HepG2 (cell line): ENCODE measurements at regions not wholly inside any gene's neighbourhood (a gene's known extent, or its start where the extent isn't known, plus 50 kb on each side); places are given as distances from the start of the nearest gene placed in this dataset.

Experiments
- ATAC-seq: fragments of 200-7000 bp; cut with Tn5 transposase; 3 replicates; pipeline ENCODE4 v1.9.1; 2020; ENCODE audit warnings: mild to moderate bottlenecking, moderate library complexity
- BruUV-seq: library from RNA; stranded (reverse); fragments of 400-500 nt; replicated peaks from 2 replicates; lab custom pipeline; 2021; lab: Mats Ljungman, UMichigan
- CTCF ChIA-PET: fragments of 300-600 bp; formaldehyde crosslinking; extraction: SDS; loops from one replicate; lab custom pipeline; 2021; ENCODE audit warnings: low total read pairs, inconsistent platforms, low intra/inter-chr PET ratio; lab: Yijun Ruan, JAX
- POLR2A ChIA-PET: fragments of 350-600 bp; sonication (Branson Sonifier 250); formaldehyde crosslinking; loops from one replicate; lab custom pipeline; 2020; ENCODE audit warnings: antibody characterized with exemption, inconsistent platforms; lab: Yijun Ruan, JAX
- DNase-seq: peaks from one replicate; pipeline ENCODE4 v3.0.0-alpha.2; 2015; ENCODE audit warnings: low spot score
- FAIRE-seq: peaks from 3 replicates; lab custom pipeline; 2011; peaks lifted over from hg19 to GRCh38; lab: Jason Lieb, UNC
- H2AFZ ChIP-seq: one replicate; pipeline ENCODE4 v1.6.1; 2011; ENCODE audit warnings: low read length, inconsistent platforms
- H3K27ac ChIP-seq: fragments of 300-600 bp; 3 replicates; pipeline ENCODE4 v1.8.0; 2011; ENCODE audit warnings: mixed run types, mild to moderate bottlenecking, mixed read lengths, low read length, inconsistent platforms; ENCODE audit not compliant: insufficient read depth; ENCODE audit errors: extremely low read length
- H3K27me3 ChIP-seq, 2 experiments: fragments of 200-600 bp in 1 of 2; 2 replicates in 1 of 2; 3 replicates in 1 of 2; pipeline versions ENCODE4 v1.6.0 to v1.8.0; 2011; ENCODE audit warnings: low read length in 2 of 2, mild to moderate bottlenecking in 2 of 2, moderate library complexity in 2 of 2, inconsistent platforms in 1 of 2; ENCODE audit not compliant: insufficient read depth in 2 of 2, control insufficient read depth in 1 of 2
- H3K36me3 ChIP-seq, 2 experiments: fragments of 200-600 bp in 1 of 2; replicated peaks in 1 of 2; 2 replicates in 1 of 2; 3 replicates in 1 of 2; pipeline versions ENCODE4 v1.5.1 to v1.8.0; 2011; ENCODE audit warnings: low read length in 2 of 2, inconsistent platforms in 1 of 2; ENCODE audit not compliant: insufficient read depth in 2 of 2, control insufficient read depth in 1 of 2
- H3K4me1 ChIP-seq: 2 replicates; pipeline ENCODE4 v1.5.1; 2012; ENCODE audit warnings: low read length, inconsistent platforms; ENCODE audit not compliant: insufficient read depth
- H3K4me2 ChIP-seq: 2 replicates; pipeline ENCODE4 v1.6.0; 2011; ENCODE audit warnings: low read depth, low read length, inconsistent platforms
- H3K4me3 ChIP-seq, 3 experiments: fragments of 200-600 bp in 1 of 3; sonication (generic), shearing (Covaris generic) in 1 of 3; replicated peaks in 1 of 3; 2 replicates each; pipeline ENCODE4 v1.5.1; 2011 to 2016; ENCODE audit warnings: low read length in 3 of 3, inconsistent platforms in 2 of 3, low read depth in 2 of 3, mild to moderate bottlenecking in 2 of 3, control low read depth in 1 of 3, mixed read lengths in 1 of 3; ENCODE audit not compliant: insufficient read depth in 1 of 3
- H3K79me2 ChIP-seq: one replicate; pipeline ENCODE4 v1.6.1; 2011; ENCODE audit warnings: low read length, inconsistent platforms; ENCODE audit not compliant: insufficient read depth
- H3K9ac ChIP-seq: 2 replicates; pipeline ENCODE4 v1.6.0; 2011; ENCODE audit warnings: mild to moderate bottlenecking, low read depth, low read length, inconsistent platforms; ENCODE audit not compliant: insufficient read depth
- H3K9me3 ChIP-seq: 2 replicates; pipeline ENCODE4 v1.5.1; 2012; ENCODE audit warnings: mild to moderate bottlenecking, low read length
- H4K20me1 ChIP-seq: 2 replicates; pipeline ENCODE4 v1.6.0; 2011; ENCODE audit warnings: inconsistent platforms, mild to moderate bottlenecking, low read length, moderate library complexity; ENCODE audit not compliant: insufficient read depth
- BCLAF1 ChIP-seq: fragments of 450-650 bp; IDR thresholded peaks from 2 replicates; pipeline ENCODE4 v1.6.1; 2017; ENCODE audit warnings: mild to moderate bottlenecking
- DBP ChIP-seq: sonication (generic); formaldehyde crosslinking; IDR thresholded peaks from 2 replicates; pipeline ENCODE4 v1.4.0; 2020; ENCODE audit warnings: missing genetic modification reagents; ENCODE audit errors: not compliant biosample characterization
- EED ChIP-seq: sonication (generic); formaldehyde crosslinking; IDR thresholded peaks from 2 replicates; pipeline ENCODE4 v1.5.0; 2020; ENCODE audit warnings: mild to moderate bottlenecking, missing genetic modification reagents
- GATAD2A ChIP-seq: IDR thresholded peaks from 2 replicates; pipeline ENCODE4 v1.6.1; 2016
- HNRNPL ChIP-seq: fragments of 200-400 bp; formaldehyde crosslinking; IDR thresholded peaks from 2 replicates; pipeline ENCODE4 v1.6.1; 2017; ENCODE audit warnings: mild to moderate bottlenecking, low read depth, low read length
- KAT8 ChIP-seq: IDR thresholded peaks from 2 replicates; pipeline ENCODE4 v1.6.1; 2016; ENCODE audit warnings: missing genetic modification reagents, missing compliant biosample characterization
- MAZ ChIP-seq, 2 experiments: sonication (generic) in 1 of 2; formaldehyde crosslinking in 1 of 2; IDR thresholded peaks; 2 replicates each; pipeline versions ENCODE4 v1.5.0 to v1.6.1; 2012 to 2020; ENCODE audit warnings: low read depth in 2 of 2, mild to moderate bottlenecking in 2 of 2, borderline replicate concordance in 1 of 2, improper control_type of control experiment in 1 of 2, low read length in 1 of 2, missing genetic modification reagents in 1 of 2, moderate library complexity in 1 of 2
- MLLT10 ChIP-seq: sonication (generic); formaldehyde crosslinking; IDR thresholded peaks from 2 replicates; pipeline ENCODE4 v1.4.0; 2020; ENCODE audit warnings: missing genetic modification reagents
- PRPF4 ChIP-seq: fragments of 200-400 bp; formaldehyde crosslinking; IDR thresholded peaks from 2 replicates; pipeline ENCODE4 v1.6.1; 2016; ENCODE audit warnings: low read length, low read depth; ENCODE audit not compliant: poor library complexity, severe bottlenecking
- REPIN1 ChIP-seq: sonication (generic); formaldehyde crosslinking; IDR thresholded peaks from 2 replicates; pipeline ENCODE4 v1.8.0; 2022; ENCODE audit warnings: missing genetic modification reagents, low read depth, mild to moderate bottlenecking, borderline replicate concordance
- TEF ChIP-seq: sonication (generic); formaldehyde crosslinking; IDR thresholded peaks from 2 replicates; pipeline ENCODE4 v1.5.0; 2020; ENCODE audit warnings: missing genetic modification reagents
- ZBTB49 ChIP-seq: sonication (generic); formaldehyde crosslinking; IDR thresholded peaks from 2 replicates; pipeline ENCODE4 v1.4.0; 2020; ENCODE audit warnings: missing genetic modification reagents, borderline replicate concordance
- ZFX ChIP-seq: sonication (generic); formaldehyde crosslinking; IDR thresholded peaks from 2 replicates; pipeline ENCODE4 v1.4.0; 2020; ENCODE audit warnings: mild to moderate bottlenecking, low read depth, missing genetic modification reagents, moderate library complexity
- ZKSCAN5 ChIP-seq: sonication (generic); formaldehyde crosslinking; IDR thresholded peaks from 2 replicates; pipeline ENCODE4 v1.5.1; 2020; ENCODE audit warnings: mild to moderate bottlenecking, missing genetic modification reagents
- ZMYM4 ChIP-seq: sonication (generic); formaldehyde crosslinking; IDR thresholded peaks from 2 replicates; pipeline ENCODE4 v1.8.1; 2023; ENCODE audit warnings: mild to moderate bottlenecking, missing genetic modification reagents
- ZNF652 ChIP-seq: IDR thresholded peaks from 2 replicates; pipeline ENCODE4 v1.6.1; 2016; ENCODE audit warnings: low read depth, borderline replicate concordance
- ZNF703 ChIP-seq: sonication (generic); formaldehyde crosslinking; IDR thresholded peaks from 2 replicates; pipeline ENCODE4 v1.5.1; 2020; ENCODE audit warnings: missing genetic modification reagents, mild to moderate bottlenecking, moderate library complexity, borderline replicate concordance
- WGBS: methylation state at CpG from one replicate; pipeline ENCODE4 v1.1.6; 2017; ENCODE audit warnings: low lambda C conversion rate; 5-methylcytosine and 5-hydroxymethylcytosine counted together
- in situ Hi-C: cut with HindIII; loops from 2 replicates; pipeline ENCODE4 v1.10.0; 2017; ENCODE audit warnings: low pct_unique_long_range_greater_than_20kb; ENCODE audit not compliant: extremely low pct_ligation_motif_present
- intact Hi-C: fragments of 100-400 bp; cut with micrococcal nuclease; formaldehyde crosslinking; loops from one replicate; pipeline ENCODE4 v1.10.0; 2022; ENCODE audit not compliant: unreplicated experiment

GRCh38 chr10:28965937-28966336, 288.6 kb downstream of the BAMBI start:
- BruUV-seq, result no TSS peak
- no peaks in the 10 kb centered on the region; a peak in 1 of 5 replicates for H3K27me3 ChIP-seq
- no peaks in the 10 kb centered on the region for H3K36me3 ChIP-seq
- WGBS, result 62% methylated on average over 3 of the region's 3 CpGs
- ATAC-seq (no peak), FAIRE-seq (no peak), DNase-seq (no peak)
- POLR2A ChIA-PET, result no interaction called here
- H3K27ac ChIP-seq, result no peak overlapping the region
- no peak overlapping the region for H3K9ac ChIP-seq
- peaks cover 10% of the 10 kb centered on the region; the same call in 1 of the 2 replicates for H3K4me1 ChIP-seq
- no peaks in the 10 kb centered on the region for H3K9me3 ChIP-seq
- no peak overlapping the region for H2AFZ ChIP-seq
- intact Hi-C loops (no loop called here), in situ Hi-C loops (no loop called here)
- CTCF ChIA-PET, result no interaction called here
- no peak overlapping the region for H3K4me2 ChIP-seq
- no peaks in the 10 kb centered on the region for H3K79me2 ChIP-seq
- H4K20me1 ChIP-seq, result no peaks in the 10 kb centered on the region
- H3K4me3 ChIP-seq, result no peak overlapping the region
- TF ChIP-seq REPIN1 (CRISPR knock-in tag) (no peak), ZKSCAN5 (CRISPR knock-in tag) (no peak), ZNF652 (CRISPR knock-in tag) (no peak), PRPF4 (no peak), ZBTB49 (CRISPR knock-in tag) (no peak), ZNF703 (no peak), GATAD2A (CRISPR knock-in tag) (no peak), KAT8 (CRISPR knock-in tag) (no peak), ZFX (CRISPR knock-in tag) (no peak), MLLT10 (CRISPR knock-in tag) (no peak), ZMYM4 (CRISPR knock-in tag) (no peak), HNRNPL (no peak), DBP (CRISPR knock-in tag) (no peak), TEF (CRISPR knock-in tag) (no peak), MAZ (IDR thresholded peaks at IDR 0.05; ENCODE audit: borderline replicate concordance, low read depth, low read length) (no peak), MAZ (CRISPR knock-in tag; IDR thresholded peaks at IDR 0.05; ENCODE audit: low read depth) (no peak), BCLAF1 (no peak), EED (no peak)
- TF ChIP-seq, all 625 proteins: peak for 0
